GM18909 (cell line): ENCODE measurements at regions not wholly inside any gene's neighbourhood (a gene's known extent, or its start where the extent isn't known, plus 50 kb on each side); places are given as distances from the start of the nearest gene placed in this dataset.
"Not testable (repeated sequence)": the region's sequence is repeated elsewhere in the genome, so short reads cannot be mapped to it uniquely, and the experiment has no call there.

Experiments
- ATAC-seq: cut with Tn5 transposase; IDR thresholded peaks from one replicate; pipeline ENCODE4 v1.9.1; 2021; ENCODE audit warnings: mild to moderate bottlenecking; ENCODE audit not compliant: unreplicated experiment, poor library complexity

DNA sequence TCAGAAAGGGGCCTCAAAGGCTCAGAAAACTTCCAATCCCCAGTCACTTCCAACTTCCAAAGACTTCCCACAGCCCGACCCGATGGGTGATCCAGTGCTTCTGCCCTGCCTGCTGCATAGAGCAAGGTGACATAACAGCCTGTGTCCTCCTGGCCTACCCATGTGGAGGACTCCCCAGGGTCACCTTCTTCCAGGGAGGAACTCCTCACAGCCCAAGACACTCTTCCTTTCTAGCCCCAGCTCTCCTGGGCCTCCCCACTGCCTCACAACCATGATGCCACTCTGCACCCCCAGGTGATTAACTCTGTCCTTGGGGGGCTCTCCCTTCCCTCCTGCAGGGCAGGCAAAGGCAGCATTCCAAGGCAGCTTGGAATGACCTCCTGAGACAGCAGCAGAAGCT is 158.4 kb upstream of the PDE1C start:
- ATAC-seq = no peak

- ATAC-seq = no peak
Measured at GRCh38 chr7:32227746-32228145, 157.5 kb upstream of the PDE1C start.

GRCh38 chr7:32224276-32224675 is 154.1 kb upstream of the PDE1C start:
- ATAC-seq = no peak

DNA sequence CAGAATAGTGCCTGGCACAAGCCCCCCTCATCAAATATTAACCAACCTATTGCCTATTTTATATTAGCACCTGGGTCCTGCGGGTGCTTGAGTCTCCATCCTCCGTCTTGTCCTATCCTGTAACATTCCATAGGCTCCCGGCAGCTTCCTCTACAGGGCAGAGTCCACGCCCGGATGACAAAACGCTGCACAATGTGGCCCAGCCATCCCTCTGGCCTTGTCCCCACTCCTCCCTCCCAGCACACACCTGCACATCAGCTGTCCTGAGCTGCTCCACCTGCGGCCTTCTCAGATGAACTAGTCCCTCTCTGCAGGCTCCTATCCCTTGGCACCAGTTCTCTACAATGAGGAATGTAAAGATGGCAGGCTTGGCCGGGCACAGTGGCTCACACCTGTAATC is 153.5 kb upstream of the PDE1C start:
- no peak for ATAC-seq

DNA sequence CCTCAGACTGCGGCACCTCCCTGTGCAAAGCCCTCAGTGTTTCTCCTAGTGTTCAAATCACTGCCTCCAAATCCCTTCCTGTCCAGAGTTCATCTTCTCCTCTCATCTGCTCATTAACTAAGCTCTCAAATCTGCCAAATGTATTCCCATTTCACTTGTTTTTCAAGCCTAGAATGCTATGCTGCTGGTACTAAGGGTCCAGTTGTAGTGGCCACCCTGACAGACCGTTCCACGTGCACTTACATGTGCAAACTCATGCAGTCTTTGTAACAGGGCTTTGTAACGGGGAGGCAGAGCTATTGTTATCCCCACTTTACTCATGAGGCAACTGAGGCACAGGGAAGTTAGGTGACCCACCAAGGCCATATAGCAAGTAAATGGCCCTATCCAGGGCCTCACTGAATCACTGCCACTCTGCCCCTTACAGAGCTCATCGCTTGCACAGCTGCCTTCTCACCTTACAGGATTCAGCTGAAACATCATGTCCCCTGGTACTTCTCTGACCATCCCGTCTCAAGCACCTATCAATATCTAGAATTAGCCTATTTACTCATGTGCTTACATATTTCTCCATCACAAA is 153.0 kb upstream of the PDE1C start:
- no peak for ATAC-seq

- ATAC-seq = no peak
Measured at GRCh38 chr7:32222251-32222900, 152.2 kb upstream of the PDE1C start.

DNA sequence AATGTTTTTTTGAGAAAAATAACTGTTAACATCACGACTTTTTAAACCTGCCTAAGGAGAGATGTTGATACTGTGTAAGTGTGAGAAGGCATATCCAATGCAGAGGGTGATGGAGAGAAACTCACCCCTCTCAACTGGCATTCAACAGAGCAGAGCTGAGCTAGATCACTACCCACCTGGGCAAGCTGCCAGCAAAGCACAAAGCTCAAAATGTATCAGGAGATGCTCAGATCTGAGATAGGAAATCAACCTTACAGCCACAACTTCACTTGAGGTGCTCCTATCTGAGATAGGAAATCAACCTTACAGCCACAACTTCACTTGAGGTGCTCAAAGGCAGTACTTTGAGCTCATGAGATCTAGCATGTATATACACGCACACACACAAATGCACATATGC is 151.5 kb upstream of the PDE1C start:
- no peak for ATAC-seq

GRCh38 chr7:32221056-32221455 is 150.8 kb upstream of the PDE1C start:
- no peak for ATAC-seq

DNA sequence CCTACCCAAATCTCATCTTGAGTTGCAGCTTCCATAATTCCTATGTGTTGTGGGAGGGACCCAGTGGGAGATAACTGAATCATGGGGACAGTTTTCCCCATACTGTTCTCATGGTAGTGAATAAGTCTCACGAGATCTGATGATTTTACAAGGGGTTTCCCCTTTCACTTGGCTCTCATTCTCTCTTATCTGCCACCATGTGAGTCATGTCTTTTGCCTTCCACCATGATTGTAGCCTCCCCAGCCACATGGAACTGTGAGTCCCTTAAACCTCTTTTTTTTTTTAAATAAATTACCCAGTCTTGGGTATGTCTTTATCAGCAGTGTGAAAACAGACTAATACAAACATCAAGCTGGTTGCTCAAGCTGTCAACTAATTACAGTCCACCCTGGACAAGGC is 149.6 kb upstream of the PDE1C start:
- ATAC-seq = not testable (repeated sequence)

- ATAC-seq = no peak
Measured at GRCh38 chr7:32219416-32219815, 149.2 kb upstream of the PDE1C start.

DNA sequence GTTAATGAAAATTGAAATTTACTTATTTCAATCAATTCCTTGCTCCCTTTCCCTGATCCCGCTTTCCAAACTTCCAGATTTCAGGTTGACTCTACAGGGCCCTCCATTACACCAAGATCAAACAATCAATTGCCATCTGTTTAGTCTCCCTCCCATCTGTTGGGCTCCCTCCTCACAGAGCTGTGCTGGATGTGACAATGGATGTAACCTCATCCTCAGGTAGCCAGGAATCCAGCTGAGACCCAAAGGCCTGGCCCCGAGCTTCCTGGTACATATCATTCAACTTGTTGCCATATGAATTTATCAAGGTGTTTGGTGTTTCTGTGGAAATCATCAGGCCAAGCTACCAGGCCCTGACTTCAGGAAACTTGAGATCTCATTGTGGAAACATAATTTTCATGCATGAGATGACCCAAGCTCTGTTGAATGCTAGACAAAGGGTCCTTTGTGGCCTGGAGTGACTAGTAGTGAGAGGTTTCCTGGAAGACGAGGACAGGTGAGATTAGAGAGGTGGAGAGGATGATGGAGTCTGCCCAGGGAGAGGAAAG is 148.6 kb upstream of the PDE1C start:
- no peak for ATAC-seq

GRCh38 chr7:32218154-32218467 is 147.9 kb upstream of the PDE1C start:
- ATAC-seq = no peak

DNA sequence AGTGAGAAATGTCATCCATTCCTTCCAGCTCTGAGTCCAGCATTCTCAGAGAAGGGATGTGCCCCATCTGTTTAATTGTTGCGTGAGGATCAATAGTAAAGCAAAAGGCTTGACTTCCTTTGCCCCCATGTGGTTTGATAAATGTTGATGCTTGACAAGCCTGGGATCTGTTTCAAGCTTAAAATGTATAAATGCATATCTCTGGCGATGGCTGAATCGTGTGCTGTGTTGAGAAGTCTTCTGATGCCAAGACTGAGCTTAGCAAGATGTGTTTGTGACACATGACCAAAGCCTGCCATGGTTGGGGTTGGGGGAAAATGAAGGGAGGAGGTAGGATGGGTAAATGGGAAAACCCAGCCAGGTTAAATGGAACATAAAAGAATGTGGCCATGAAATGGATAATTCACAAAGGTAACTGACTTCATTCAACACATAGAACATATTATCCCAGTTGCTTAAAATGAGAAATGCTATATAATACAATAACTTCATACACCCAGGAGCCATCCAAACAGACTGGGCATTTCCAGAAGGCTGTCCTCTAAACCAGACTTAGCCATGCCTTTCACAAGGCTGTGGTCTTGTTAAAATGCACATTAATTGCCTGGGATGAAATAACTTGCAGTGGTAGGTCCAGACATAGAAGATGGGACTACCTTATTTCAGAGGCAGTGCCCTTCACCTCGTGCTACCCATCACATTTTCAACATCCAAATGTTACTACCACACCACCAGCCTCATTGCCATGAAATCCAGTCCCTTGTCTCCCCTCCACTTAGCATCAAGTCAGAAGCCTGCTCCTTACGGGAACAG is 147.3 kb upstream of the PDE1C start:
- no peak for ATAC-seq

DNA sequence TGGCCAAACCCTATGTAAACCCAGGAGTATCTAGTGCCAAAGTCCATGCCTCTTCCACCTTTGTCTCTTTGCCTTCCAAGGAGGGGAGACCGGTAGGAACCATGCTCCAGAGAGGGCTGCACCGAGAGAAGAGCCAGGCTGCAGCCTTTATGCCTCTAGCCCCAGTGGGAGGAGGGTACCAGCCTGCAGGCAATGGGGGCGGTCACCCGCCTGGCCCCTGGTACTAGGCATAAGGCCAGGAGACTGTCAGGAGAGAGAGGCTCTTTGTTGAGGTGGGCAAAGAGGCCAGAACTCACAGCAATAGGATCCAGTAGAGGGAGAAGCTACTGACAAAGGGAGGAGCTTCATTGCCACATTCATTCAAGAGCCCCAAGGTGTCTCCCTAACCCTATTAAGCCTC is 146.6 kb upstream of the PDE1C start:
- ATAC-seq = no peak

GRCh38 chr7:32215697-32216096 is 145.5 kb upstream of the PDE1C start:
- no peak for ATAC-seq

DNA sequence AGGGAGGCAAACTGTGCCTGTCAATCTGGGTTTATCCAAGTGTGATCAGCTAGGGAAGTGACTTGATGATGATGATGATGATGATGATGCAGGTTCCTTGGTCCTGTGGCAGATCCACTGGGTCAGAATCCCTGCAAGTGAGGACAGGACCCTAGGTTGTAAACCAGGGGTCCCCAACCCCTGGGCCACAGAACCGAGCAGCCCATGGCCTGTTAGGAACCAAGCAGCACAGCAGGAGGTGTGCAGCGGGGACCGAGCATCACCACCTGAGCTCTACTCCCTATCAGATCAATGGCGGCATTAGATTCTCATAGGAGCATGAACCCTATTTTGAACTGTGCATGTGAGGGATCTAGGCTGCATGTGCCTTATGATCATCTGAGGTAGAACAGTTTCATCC is 144.7 kb upstream of the PDE1C start:
- no peak for ATAC-seq

DNA sequence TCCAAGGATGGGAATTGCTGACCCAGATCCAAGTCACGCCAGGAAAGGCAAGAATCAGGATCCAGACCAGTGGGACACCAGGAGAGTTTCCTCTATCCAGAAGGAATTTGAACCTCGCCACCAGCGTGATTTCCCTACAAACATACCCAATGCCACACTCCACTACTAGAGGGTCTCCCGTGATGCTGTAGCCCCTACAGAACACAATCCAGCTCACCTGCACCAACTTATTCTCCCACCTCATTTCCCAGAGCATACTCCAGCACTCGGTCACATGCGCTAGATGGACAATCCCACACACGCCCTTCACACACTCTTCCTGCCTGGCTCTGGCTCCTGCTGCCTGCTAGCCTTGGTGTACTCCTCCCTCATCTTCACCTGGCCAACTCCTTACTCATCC is 142.1 kb upstream of the PDE1C start:
- no peak for ATAC-seq

- no peak for ATAC-seq
Measured at GRCh38 chr7:32206987-32207386, 136.8 kb upstream of the PDE1C start.

GRCh38 chr7:32206488-32206887 is 136.3 kb upstream of the PDE1C start:
- no peak for ATAC-seq

DNA sequence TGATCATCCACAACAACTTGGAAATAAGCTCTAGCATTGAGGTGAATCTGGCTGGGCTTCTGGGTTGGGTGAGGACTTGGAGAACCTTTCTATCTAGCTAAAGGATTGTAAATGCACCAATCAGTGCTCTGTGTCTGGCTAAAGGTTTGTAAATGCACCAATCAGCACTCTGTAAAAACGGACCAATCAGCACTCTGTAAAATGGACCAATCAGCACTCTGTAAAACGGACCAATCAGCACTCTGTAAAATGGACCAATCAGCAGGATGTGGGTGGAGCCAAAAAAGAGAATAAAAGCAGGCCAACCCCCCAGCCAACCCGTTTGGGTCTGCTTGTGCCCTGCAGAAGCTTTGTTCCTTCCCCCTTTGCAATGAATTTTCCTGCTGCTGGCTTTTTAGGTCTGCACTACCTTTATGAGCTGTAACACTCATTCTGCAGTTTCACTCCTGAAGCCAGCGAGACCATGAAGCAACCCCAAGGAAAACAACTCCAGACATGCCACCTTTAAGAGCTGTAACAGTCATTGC is 135.2 kb upstream of the PDE1C start:
- ATAC-seq = not testable (repeated sequence)

GRCh38 chr7:32204361-32205018 is 134.3 kb upstream of the PDE1C start:
- ATAC-seq = peak; percentile 78
